GM23338 (cell line): ENCODE measurements at regions not wholly inside any gene's neighbourhood (a gene's known extent, or its start where the extent isn't known, plus 50 kb on each side); places are given as distances from the start of the nearest gene placed in this dataset.

Experiments used
- ATAC-seq: fragments of 200-7000 bp; cut with Tn5 transposase; 3 replicates; pipeline ENCODE4 v1.9.1; 2020
- DNase-seq: peaks from one replicate; pipeline ENCODE4 v3.0.0-alpha.2; 2015; ENCODE audit warnings: low spot score
- H2AFZ ChIP-seq: fragments of 200-600 bp; sonication (generic); 2 replicates; pipeline ENCODE4 v1.8.0; 2016; ENCODE audit warnings: antibody characterized with exemption, mild to moderate bottlenecking, moderate library complexity
- H3F3A ChIP-seq: fragments of 200-600 bp; sonication (generic); replicated peaks from 2 replicates; pipeline ENCODE4 v1.8.0; 2017; ENCODE audit warnings: antibody characterized with exemption, mixed run types, low read depth
- H3K27ac ChIP-seq: fragments of 200-600 bp; sonication (generic); 2 replicates; pipeline ENCODE4 v1.6.1; 2016; ENCODE audit warnings: low read depth
- H3K27me3 ChIP-seq: fragments of 200-600 bp; sonication (generic); 2 replicates; pipeline ENCODE4 v1.8.0; 2016; ENCODE audit warnings: mild to moderate bottlenecking, mixed run types, moderate library complexity; ENCODE audit not compliant: insufficient read depth
- H3K36me3 ChIP-seq: fragments of 200-600 bp; sonication (generic); 2 replicates; pipeline ENCODE4 v1.8.0; 2016; ENCODE audit warnings: mild to moderate bottlenecking; ENCODE audit not compliant: insufficient read depth
- H3K4me1 ChIP-seq: fragments of 200-600 bp; sonication (generic); 2 replicates; pipeline ENCODE4 v1.8.0; 2016; ENCODE audit warnings: mild to moderate bottlenecking, moderate library complexity; ENCODE audit not compliant: insufficient read depth
- H3K4me2 ChIP-seq: fragments of 200-600 bp; sonication (generic); 2 replicates; pipeline ENCODE4 v1.7.1; 2017; ENCODE audit warnings: mixed run types
- H3K4me3 ChIP-seq: fragments of 200-600 bp; sonication (generic); 2 replicates; pipeline ENCODE4 v1.6.1; 2016; ENCODE audit warnings: mixed run types
- H3K79me2 ChIP-seq: fragments of 200-600 bp; sonication (generic); replicated peaks from 2 replicates; pipeline ENCODE4 v1.8.0; 2017; ENCODE audit warnings: mild to moderate bottlenecking; ENCODE audit not compliant: insufficient read depth
- H3K9me2 ChIP-seq: fragments of 200-600 bp; sonication (generic); 2 replicates; pipeline ENCODE4 v1.8.0; 2017; ENCODE audit not compliant: insufficient read depth
- H4K20me1 ChIP-seq: fragments of 200-600 bp; sonication (generic); replicated peaks from 2 replicates; pipeline ENCODE4 v1.8.0; 2017; ENCODE audit warnings: mild to moderate bottlenecking; ENCODE audit not compliant: insufficient read depth
- H3K27ac Mint-ChIP-seq: 2 replicates; pipeline ENCODE4 v1.8.0; 2020; ENCODE audit warnings: inconsistent platforms, mild to moderate bottlenecking, moderate library complexity, mixed read lengths
- H3K27me3 Mint-ChIP-seq: 3 replicates; pipeline ENCODE4 v1.8.0; 2022; ENCODE audit warnings: low read depth, mild to moderate bottlenecking, moderate library complexity, mixed read lengths, inconsistent platforms; ENCODE audit not compliant: insufficient read depth, poor library complexity
- H3K36me3 Mint-ChIP-seq: 3 replicates; pipeline ENCODE4 v1.8.0; 2021; ENCODE audit warnings: low read depth, mild to moderate bottlenecking, inconsistent platforms, moderate library complexity, mixed read lengths
- H3K4me1 Mint-ChIP-seq: 3 replicates; pipeline ENCODE4 v1.8.0; 2020; ENCODE audit warnings: mild to moderate bottlenecking, inconsistent platforms, mixed read lengths
- H3K4me3 Mint-ChIP-seq: 3 replicates; pipeline ENCODE4 v1.8.0; 2021; ENCODE audit warnings: moderate library complexity, mild to moderate bottlenecking, inconsistent platforms, mixed read lengths
- H3K9me3 Mint-ChIP-seq: 3 replicates; pipeline ENCODE4 v1.8.0; 2020; ENCODE audit warnings: moderate library complexity, mild to moderate bottlenecking, inconsistent platforms, mixed read lengths
- CTCF ChIP-seq, 2 experiments: fragments of 200-600 bp in 1 of 2; sonication (generic) in 1 of 2; conservative IDR thresholded peaks; 2 replicates each; pipeline versions ENCODE4 v1.5.1 to v1.6.1; 2016 to 2017; ENCODE audit warnings: antibody characterized with exemption in 2 of 2, low read depth in 2 of 2, mild to moderate bottlenecking in 2 of 2, moderate library complexity in 1 of 2
- EZH2 ChIP-seq: fragments of 200-600 bp; sonication (generic); IDR thresholded peaks from one replicate; pipeline ENCODE4 v1.8.0; 2017; ENCODE audit warnings: antibody characterized with exemption, mild to moderate bottlenecking, low read depth; ENCODE audit not compliant: unreplicated experiment
- JUNB ChIP-seq: IDR thresholded peaks from one replicate; pipeline ENCODE4 v1.6.1; 2016; ENCODE audit warnings: antibody characterized with exemption; ENCODE audit not compliant: unreplicated experiment
- NANOG ChIP-seq: IDR thresholded peaks from 2 replicates; pipeline ENCODE4 v1.6.1; 2016; ENCODE audit warnings: antibody characterized with exemption, borderline replicate concordance
- REST ChIP-seq: IDR thresholded peaks from one replicate; pipeline ENCODE4 v1.6.1; 2018; ENCODE audit warnings: antibody characterized with exemption; ENCODE audit not compliant: unreplicated experiment
- ZNF331 ChIP-seq: fragments of 250-450 bp; sonication (Bioruptor Pico); IDR thresholded peaks from 2 replicates; pipeline ENCODE4 v1.5.0; 2020; ENCODE audit warnings: low read depth, mild to moderate bottlenecking, moderate library complexity
- TF ChIP-seq, protein P1 (sequence below): IDR thresholded peaks from 2 replicates; pipeline ENCODE4 v1.6.1; 2016; ENCODE audit warnings: antibody characterized with exemption

DNA sequence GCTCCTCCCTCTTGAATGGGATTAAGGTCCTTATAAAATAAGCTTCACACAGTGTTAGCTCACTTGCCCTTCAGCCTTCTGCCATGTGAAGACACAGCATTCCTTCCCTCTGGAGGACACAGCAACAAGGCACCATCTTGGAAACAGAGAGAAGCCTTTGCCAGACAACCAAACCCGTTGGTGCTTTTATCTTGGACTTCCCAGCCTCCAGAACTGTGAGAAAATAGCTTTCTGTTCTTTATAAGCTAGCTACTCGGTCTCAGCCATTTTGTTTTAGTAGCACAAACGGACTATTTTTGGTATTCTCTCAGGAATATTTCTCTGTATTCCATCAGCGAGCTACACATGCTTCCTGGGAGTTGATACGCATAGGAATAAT, 58.6 kb upstream of the IRF2BP2 start:
- Mint-ChIP-seq H3K36me3 (peaks cover 3% of the 10 kb centered on the region; the same call in 2 of the 3 replicates), H3K9me3 (peaks cover 6% of the 10 kb centered on the region), H3K4me3 (no peak overlapping the region), H3K4me1 (no peaks in the 10 kb centered on the region), H3K27me3 (peaks cover 6% of the 10 kb centered on the region), H3K27ac (no peak overlapping the region)
- Histone ChIP-seq H3K4me1 (no peaks in the 10 kb centered on the region), H3K4me3 (no peak overlapping the region), H3K36me3 (no peaks in the 10 kb centered on the region; the same call in 1 of the 2 replicates), H3K79me2 (no peaks in the 10 kb centered on the region), H2AFZ (no peak overlapping the region), H3K4me2 (no peak overlapping the region), H3F3A (no peaks in the 10 kb centered on the region), H3K27me3 (no peaks in the 10 kb centered on the region), H3K9me2 (no peaks in the 10 kb centered on the region; the same call in 1 of the 2 replicates), H3K27ac (no peak overlapping the region), H4K20me1 (no peaks in the 10 kb centered on the region)
- DNase-seq: no peak
- no peak for TF ChIP-seq NANOG
- TF ChIP-seq, protein P1, sequence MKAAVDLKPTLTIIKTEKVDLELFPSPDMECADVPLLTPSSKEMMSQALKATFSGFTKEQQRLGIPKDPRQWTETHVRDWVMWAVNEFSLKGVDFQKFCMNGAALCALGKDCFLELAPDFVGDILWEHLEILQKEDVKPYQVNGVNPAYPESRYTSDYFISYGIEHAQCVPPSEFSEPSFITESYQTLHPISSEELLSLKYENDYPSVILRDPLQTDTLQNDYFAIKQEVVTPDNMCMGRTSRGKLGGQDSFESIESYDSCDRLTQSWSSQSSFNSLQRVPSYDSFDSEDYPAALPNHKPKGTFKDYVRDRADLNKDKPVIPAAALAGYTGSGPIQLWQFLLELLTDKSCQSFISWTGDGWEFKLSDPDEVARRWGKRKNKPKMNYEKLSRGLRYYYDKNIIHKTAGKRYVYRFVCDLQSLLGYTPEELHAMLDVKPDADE: no peak
- ATAC-seq: no peak

GRCh38 chr1:234667600-234668576, 57.9 kb upstream of the IRF2BP2 start:
- H3K27me3 ChIP-seq: no peaks in the 10 kb centered on the region
- Mint-ChIP-seq H3K27me3 (peaks cover 6% of the 10 kb centered on the region), H3K4me3 (no peak overlapping the region), H3K36me3 (peaks cover 3% of the 10 kb centered on the region; the same call in 2 of the 3 replicates), H3K9me3 (peaks cover 6% of the 10 kb centered on the region), H3K27ac (no peak overlapping the region), H3K4me1 (no peaks in the 10 kb centered on the region)
- H3K36me3 ChIP-seq: no peaks in the 10 kb centered on the region; the same call in 1 of the 2 replicates
- no peaks in the 10 kb centered on the region for H4K20me1 ChIP-seq
- no peak overlapping the region for H3K27ac ChIP-seq
- H3K79me2 ChIP-seq: no peaks in the 10 kb centered on the region
- DNase-seq (no peak), ATAC-seq (no peak)
- H3K4me3 ChIP-seq: no peak overlapping the region
- H3K4me2 ChIP-seq: no peak overlapping the region
- no peaks in the 10 kb centered on the region; the same call in 1 of the 2 replicates for H3K9me2 ChIP-seq
- no peak overlapping the region for H2AFZ ChIP-seq
- no peaks in the 10 kb centered on the region for H3K4me1 ChIP-seq
- no peaks in the 10 kb centered on the region for H3F3A ChIP-seq
- TF ChIP-seq, protein P1: no peak
- no peak for TF ChIP-seq JUNB
- TF ChIP-seq REST: no peak
- no peak for TF ChIP-seq ZNF331 (CRISPR knock-in tag)
- no peak for TF ChIP-seq CTCF (conservative IDR thresholded peaks at IDR 0.05; ENCODE audit: low read depth in 2 of 2)
- TF ChIP-seq EZH2: no peak
